ENCODE measurements at regions not wholly inside any gene's neighbourhood (a gene's known extent, or its start where the extent isn't known, plus 50 kb on each side); places are given as distances from the start of the nearest gene placed in this dataset.
"Not testable (repeated sequence)": the region's sequence is repeated elsewhere in the genome, so short reads cannot be mapped to it uniquely, and the experiment has no call there.

DNA sequence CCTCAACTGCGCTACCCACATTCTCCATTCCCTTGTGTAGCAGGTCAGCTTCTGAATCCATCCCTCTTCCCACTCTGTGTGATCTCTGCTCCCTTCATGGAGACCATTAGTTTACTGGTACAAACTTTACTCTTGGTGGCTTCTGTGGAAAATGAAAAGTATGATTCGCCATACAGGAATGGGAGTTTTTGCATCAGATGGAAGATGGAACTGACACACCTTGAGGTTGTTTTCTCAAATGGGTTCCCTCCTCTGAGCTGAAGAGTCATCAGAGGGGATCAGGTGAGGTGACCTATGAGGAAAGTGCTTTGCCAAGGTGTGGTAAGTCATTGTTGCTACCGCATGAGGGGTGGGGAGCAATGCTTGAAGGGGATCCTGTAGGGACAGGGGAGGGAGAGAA is 266.8 kb downstream of the INHBA start:
- DNase-seq (ENCODE audit: low read depth in 6 of 9, low spot score in 9 of 9), result no peak
- Histone ChIP-seq H3K27ac (ENCODE audit: low read depth in 1 of 2, low read length in 1 of 2) (no peak overlapping the region), H3K4me3 (ENCODE audit: low read length in 2 of 2) (no peak overlapping the region), H3K4me1 (ENCODE audit: control insufficient read depth in 2 of 2, insufficient read depth in 2 of 2, low read length in 2 of 2) (no peaks in the 10 kb centered on the region), H3K27me3 (ENCODE audit: control insufficient read depth in 2 of 2, insufficient read depth in 1 of 2, low read length in 1 of 2) (no peaks in the 10 kb centered on the region), H3K9me3 (ENCODE audit: control insufficient read depth in 2 of 2, insufficient read depth in 1 of 2, low read length in 1 of 2) (no peaks in the 10 kb centered on the region), H3K36me3 (ENCODE audit: control insufficient read depth in 2 of 2, insufficient read depth in 2 of 2, low read length in 1 of 2) (no peaks in the 10 kb centered on the region)
- WGBS, result 98% methylated on average over 3 of the region's 3 CpGs

DNA sequence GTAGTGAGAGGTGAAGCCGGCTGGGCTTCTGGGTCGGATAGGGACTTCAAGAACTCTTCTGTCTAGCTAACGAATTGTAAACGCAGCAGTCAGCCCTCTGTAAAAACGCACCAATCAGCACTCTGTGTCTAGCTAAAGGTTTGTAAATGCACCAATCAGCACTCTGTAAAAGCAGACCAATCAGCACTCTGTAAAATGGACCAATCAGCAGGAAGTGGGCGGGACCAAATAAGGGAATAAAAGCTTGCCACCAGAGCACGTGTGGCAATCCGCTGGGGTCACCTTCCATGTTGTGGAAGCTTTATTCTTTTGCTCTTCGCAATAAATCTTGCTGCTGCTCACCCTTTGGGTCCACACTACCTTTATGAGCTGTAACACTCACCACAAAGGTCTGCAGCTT is 267.9 kb downstream of the INHBA start:
- not testable (repeated sequence) for H3K27me3 ChIP-seq (ENCODE audit: control insufficient read depth in 2 of 2, insufficient read depth in 1 of 2, low read length in 1 of 2); H3K9me3 ChIP-seq (ENCODE audit: control insufficient read depth in 2 of 2, insufficient read depth in 1 of 2, low read length in 1 of 2); H3K4me1 ChIP-seq (ENCODE audit: control insufficient read depth in 2 of 2, insufficient read depth in 2 of 2, low read length in 2 of 2); H3K4me3 ChIP-seq (ENCODE audit: low read length in 2 of 2); H3K36me3 ChIP-seq (ENCODE audit: control insufficient read depth in 2 of 2, insufficient read depth in 2 of 2, low read length in 1 of 2); DNase-seq (ENCODE audit: low read depth in 6 of 9, low spot score in 9 of 9); H3K27ac ChIP-seq (ENCODE audit: low read depth in 1 of 2, low read length in 1 of 2)
- 83% methylated on average over 9 of the region's 9 CpGs for WGBS

DNA sequence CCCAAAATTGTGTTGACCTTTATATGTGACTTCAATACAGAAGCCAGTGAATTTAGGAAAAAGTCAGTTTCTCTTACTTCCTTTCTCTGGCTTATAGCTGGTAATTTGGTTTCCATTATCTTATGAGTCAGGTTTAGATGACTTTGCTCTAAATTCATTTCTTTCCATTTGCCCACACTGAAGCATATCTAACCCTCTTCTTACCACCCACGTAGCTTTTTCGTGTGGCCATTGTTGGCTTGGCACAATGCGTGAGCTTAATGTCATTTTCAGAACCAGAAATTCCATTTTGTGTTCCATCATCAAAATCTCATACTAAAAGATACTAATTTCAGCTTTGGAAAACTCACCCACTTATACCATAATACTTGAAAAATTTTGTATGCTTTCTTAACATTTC is 271.2 kb downstream of the INHBA start:
- Histone ChIP-seq H3K36me3 (ENCODE audit: control insufficient read depth in 2 of 2, insufficient read depth in 2 of 2, low read length in 1 of 2) (no peaks in the 10 kb centered on the region), H3K4me1 (ENCODE audit: control insufficient read depth in 2 of 2, insufficient read depth in 2 of 2, low read length in 2 of 2) (no peaks in the 10 kb centered on the region), H3K9me3 (ENCODE audit: control insufficient read depth in 2 of 2, insufficient read depth in 1 of 2, low read length in 1 of 2) (no peaks in the 10 kb centered on the region), H3K27ac (ENCODE audit: low read depth in 1 of 2, low read length in 1 of 2) (no peak overlapping the region), H3K27me3 (ENCODE audit: control insufficient read depth in 2 of 2, insufficient read depth in 1 of 2, low read length in 1 of 2) (no peaks in the 10 kb centered on the region), H3K4me3 (ENCODE audit: low read length in 2 of 2) (no peak overlapping the region)
- DNase-seq (ENCODE audit: low read depth in 6 of 9, low spot score in 9 of 9), result no peak
- WGBS, result 95% methylated on average over 3 of the region's 3 CpGs

DNA sequence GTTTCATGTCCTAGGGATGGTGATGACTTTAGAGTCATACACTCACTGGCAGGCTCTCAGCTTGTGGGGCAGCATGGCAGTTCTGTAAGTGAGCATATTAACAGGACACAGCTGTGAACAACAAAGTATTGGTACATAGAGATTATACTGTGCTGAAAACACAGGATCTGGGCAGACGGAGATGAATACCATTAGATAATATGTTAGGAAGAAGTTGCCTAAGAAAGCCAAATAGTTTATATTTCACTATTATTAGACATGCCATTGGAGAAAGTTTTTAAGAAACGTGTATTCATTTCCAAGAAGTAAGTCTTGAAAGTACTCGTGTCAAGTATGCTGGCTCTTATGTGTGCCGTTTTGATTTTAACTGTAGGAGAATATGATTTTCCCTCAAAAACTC is 274.5 kb downstream of the INHBA start:
- WGBS, result 95% methylated on average over 4 of the region's 4 CpGs
- Histone ChIP-seq H3K36me3 (ENCODE audit: control insufficient read depth in 2 of 2, insufficient read depth in 2 of 2, low read length in 1 of 2) (no peaks in the 10 kb centered on the region), H3K27me3 (ENCODE audit: control insufficient read depth in 2 of 2, insufficient read depth in 1 of 2, low read length in 1 of 2) (no peaks in the 10 kb centered on the region), H3K4me1 (ENCODE audit: control insufficient read depth in 2 of 2, insufficient read depth in 2 of 2, low read length in 2 of 2) (no peaks in the 10 kb centered on the region), H3K4me3 (ENCODE audit: low read length in 2 of 2) (no peak overlapping the region), H3K9me3 (ENCODE audit: control insufficient read depth in 2 of 2, insufficient read depth in 1 of 2, low read length in 1 of 2) (no peaks in the 10 kb centered on the region), H3K27ac (ENCODE audit: low read depth in 1 of 2, low read length in 1 of 2) (no peak overlapping the region)
- DNase-seq (ENCODE audit: low read depth in 6 of 9, low spot score in 9 of 9), result no peak

DNA sequence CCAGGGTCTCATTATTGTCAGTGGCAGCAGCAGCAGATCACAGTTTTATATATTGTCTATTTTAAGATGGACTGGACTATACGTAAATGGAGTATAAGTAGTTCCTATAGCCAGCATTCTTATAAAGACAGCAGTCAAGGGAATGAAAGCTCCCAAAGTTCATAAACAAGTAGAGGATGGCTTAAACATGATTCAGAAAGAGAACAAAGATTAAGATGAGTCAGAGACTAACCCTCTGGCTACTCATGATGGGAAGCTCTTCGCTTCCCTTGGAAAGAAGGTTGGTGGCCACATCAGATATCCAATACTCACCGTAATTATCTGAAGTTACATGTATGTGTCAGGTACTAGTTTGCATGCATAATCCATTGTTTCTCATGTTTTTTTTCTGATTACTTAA is 277.0 kb downstream of the INHBA start:
- Histone ChIP-seq H3K36me3 (ENCODE audit: control insufficient read depth in 2 of 2, insufficient read depth in 2 of 2, low read length in 1 of 2) (no peaks in the 10 kb centered on the region), H3K9me3 (ENCODE audit: control insufficient read depth in 2 of 2, insufficient read depth in 1 of 2, low read length in 1 of 2) (no peaks in the 10 kb centered on the region), H3K27me3 (ENCODE audit: control insufficient read depth in 2 of 2, insufficient read depth in 1 of 2, low read length in 1 of 2) (no peaks in the 10 kb centered on the region), H3K4me3 (ENCODE audit: low read length in 2 of 2) (no peak overlapping the region), H3K27ac (ENCODE audit: low read depth in 1 of 2, low read length in 1 of 2) (no peak overlapping the region), H3K4me1 (ENCODE audit: control insufficient read depth in 2 of 2, insufficient read depth in 2 of 2, low read length in 2 of 2) (no peaks in the 10 kb centered on the region)
- DNase-seq (ENCODE audit: low read depth in 6 of 9, low spot score in 9 of 9), result no peak
- 97% methylated on average over 3 of the region's 3 CpGs for WGBS

DNA sequence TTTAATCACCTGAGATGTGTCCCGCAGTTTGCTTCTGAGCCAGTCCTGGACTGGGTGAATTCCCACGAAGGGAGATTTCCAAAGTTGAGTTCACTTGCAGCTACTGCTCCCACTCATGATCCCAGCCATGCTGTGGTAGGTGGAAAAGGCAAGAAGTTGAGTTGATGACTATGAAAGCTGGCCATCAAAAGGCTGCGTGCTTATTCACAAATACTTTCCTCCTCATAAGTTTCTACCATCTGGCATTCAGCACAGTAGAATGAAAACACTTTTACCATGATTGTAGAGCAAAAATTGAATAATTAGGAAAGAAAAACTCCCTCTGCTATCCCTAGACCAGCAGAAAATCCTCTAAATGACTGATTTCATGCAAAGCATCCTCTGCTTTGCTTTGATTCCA is 281.8 kb downstream of the INHBA start:
- Histone ChIP-seq H3K4me3 (ENCODE audit: low read length in 2 of 2) (no peak overlapping the region), H3K27ac (ENCODE audit: low read depth in 1 of 2, low read length in 1 of 2) (no peak overlapping the region), H3K4me1 (ENCODE audit: control insufficient read depth in 2 of 2, insufficient read depth in 2 of 2, low read length in 2 of 2) (no peaks in the 10 kb centered on the region), H3K9me3 (ENCODE audit: control insufficient read depth in 2 of 2, insufficient read depth in 1 of 2, low read length in 1 of 2) (no peaks in the 10 kb centered on the region), H3K27me3 (ENCODE audit: control insufficient read depth in 2 of 2, insufficient read depth in 1 of 2, low read length in 1 of 2) (no peaks in the 10 kb centered on the region), H3K36me3 (ENCODE audit: control insufficient read depth in 2 of 2, insufficient read depth in 2 of 2, low read length in 1 of 2) (no peaks in the 10 kb centered on the region)
- no peak for DNase-seq (ENCODE audit: low read depth in 6 of 9, low spot score in 9 of 9)
- WGBS, result 87% methylated on average over 3 of the region's 3 CpGs

DNA sequence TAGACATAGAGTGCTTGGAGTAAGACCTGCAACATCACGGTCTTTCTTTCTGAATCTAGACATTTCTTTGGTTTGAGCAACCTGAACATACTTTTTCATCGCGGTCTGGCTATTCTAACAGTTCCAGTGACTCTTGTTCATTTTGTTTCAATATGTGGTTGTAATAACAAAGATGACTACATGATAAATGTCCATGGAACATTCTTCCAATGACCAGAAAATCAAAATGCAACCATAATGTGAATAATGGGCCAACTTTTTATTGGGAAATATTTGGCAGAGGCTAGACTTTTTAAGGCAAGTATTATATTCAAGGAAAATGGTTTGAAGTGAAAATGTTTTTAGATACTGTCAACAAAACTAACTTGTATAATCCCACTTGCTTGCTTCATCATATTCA is 282.5 kb downstream of the INHBA start:
- Histone ChIP-seq H3K36me3 (ENCODE audit: control insufficient read depth in 2 of 2, insufficient read depth in 2 of 2, low read length in 1 of 2) (no peaks in the 10 kb centered on the region), H3K4me3 (ENCODE audit: low read length in 2 of 2) (no peak overlapping the region), H3K27me3 (ENCODE audit: control insufficient read depth in 2 of 2, insufficient read depth in 1 of 2, low read length in 1 of 2) (no peaks in the 10 kb centered on the region), H3K9me3 (ENCODE audit: control insufficient read depth in 2 of 2, insufficient read depth in 1 of 2, low read length in 1 of 2) (no peaks in the 10 kb centered on the region), H3K27ac (ENCODE audit: low read depth in 1 of 2, low read length in 1 of 2) (no peak overlapping the region), H3K4me1 (ENCODE audit: control insufficient read depth in 2 of 2, insufficient read depth in 2 of 2, low read length in 2 of 2) (no peaks in the 10 kb centered on the region)
- DNase-seq (ENCODE audit: low read depth in 6 of 9, low spot score in 9 of 9), result no peak
- 97% methylated on average over 3 of the region's 3 CpGs for WGBS

DNA sequence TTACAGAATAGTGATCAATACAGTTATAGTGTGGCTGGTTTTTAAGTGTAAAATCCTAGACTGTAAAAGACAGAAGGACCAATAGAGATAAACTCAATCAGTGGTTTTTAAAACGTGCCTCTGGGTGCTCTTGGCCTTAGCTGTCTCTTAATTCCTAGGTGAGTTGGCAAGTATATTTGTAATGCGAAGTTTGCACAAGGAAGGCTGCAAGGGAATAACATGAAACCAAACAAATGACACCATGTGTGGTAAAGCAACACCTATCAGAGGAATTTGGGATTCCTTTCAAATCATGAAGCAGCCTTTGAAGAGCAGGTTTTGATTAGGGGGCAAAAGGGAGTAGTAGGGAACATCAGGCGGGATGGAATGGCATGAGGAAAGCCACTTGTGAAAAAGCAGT is 284.6 kb downstream of the INHBA start:
- Histone ChIP-seq H3K36me3 (ENCODE audit: control insufficient read depth in 2 of 2, insufficient read depth in 2 of 2, low read length in 1 of 2) (no peaks in the 10 kb centered on the region), H3K27me3 (ENCODE audit: control insufficient read depth in 2 of 2, insufficient read depth in 1 of 2, low read length in 1 of 2) (no peaks in the 10 kb centered on the region), H3K4me3 (ENCODE audit: low read length in 2 of 2) (no peak overlapping the region), H3K9me3 (ENCODE audit: control insufficient read depth in 2 of 2, insufficient read depth in 1 of 2, low read length in 1 of 2) (no peaks in the 10 kb centered on the region), H3K4me1 (ENCODE audit: control insufficient read depth in 2 of 2, insufficient read depth in 2 of 2, low read length in 2 of 2) (no peaks in the 10 kb centered on the region), H3K27ac (ENCODE audit: low read depth in 1 of 2, low read length in 1 of 2) (no peak overlapping the region)
- WGBS, result 87% methylated on average over 3 of the region's 3 CpGs
- no peak for DNase-seq (ENCODE audit: low read depth in 6 of 9, low spot score in 9 of 9)

DNA sequence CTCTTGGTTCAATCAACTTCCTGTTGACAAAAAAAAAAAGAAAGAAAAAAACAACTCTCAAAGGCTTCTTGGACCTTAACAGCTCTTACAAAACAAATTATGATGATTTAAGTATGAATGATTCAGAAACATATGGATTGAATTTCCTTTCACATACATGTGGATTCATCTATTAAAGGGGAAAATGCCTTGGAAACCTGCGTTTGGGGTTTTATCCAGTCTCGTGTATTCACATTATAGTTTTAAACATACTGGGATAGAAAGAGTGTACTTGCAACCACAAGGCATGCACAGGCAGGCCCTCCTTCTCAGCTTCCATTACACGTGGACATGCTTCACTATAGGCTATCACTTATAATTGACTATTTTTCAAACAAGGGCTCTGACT is 286.7 kb downstream of the INHBA start:
- H3K27ac ChIP-seq (ENCODE audit: low read depth in 1 of 2, low read length in 1 of 2), result no peak overlapping the region
- no peaks in the 10 kb centered on the region for H3K36me3 ChIP-seq (ENCODE audit: control insufficient read depth in 2 of 2, insufficient read depth in 2 of 2, low read length in 1 of 2)
- DNase-seq (ENCODE audit: low read depth in 6 of 9, low spot score in 9 of 9), result no peak
- H3K4me3 ChIP-seq (ENCODE audit: low read length in 2 of 2), result no peak overlapping the region
- H3K27me3 ChIP-seq (ENCODE audit: control insufficient read depth in 2 of 2, insufficient read depth in 1 of 2, low read length in 1 of 2), result no peaks in the 10 kb centered on the region
- 92% methylated on average over 3 of the region's 3 CpGs for WGBS
- H3K9me3 ChIP-seq (ENCODE audit: control insufficient read depth in 2 of 2, insufficient read depth in 1 of 2, low read length in 1 of 2), result no peaks in the 10 kb centered on the region
- H3K4me1 ChIP-seq (ENCODE audit: control insufficient read depth in 2 of 2, insufficient read depth in 2 of 2, low read length in 2 of 2), result no peaks in the 10 kb centered on the region

DNA sequence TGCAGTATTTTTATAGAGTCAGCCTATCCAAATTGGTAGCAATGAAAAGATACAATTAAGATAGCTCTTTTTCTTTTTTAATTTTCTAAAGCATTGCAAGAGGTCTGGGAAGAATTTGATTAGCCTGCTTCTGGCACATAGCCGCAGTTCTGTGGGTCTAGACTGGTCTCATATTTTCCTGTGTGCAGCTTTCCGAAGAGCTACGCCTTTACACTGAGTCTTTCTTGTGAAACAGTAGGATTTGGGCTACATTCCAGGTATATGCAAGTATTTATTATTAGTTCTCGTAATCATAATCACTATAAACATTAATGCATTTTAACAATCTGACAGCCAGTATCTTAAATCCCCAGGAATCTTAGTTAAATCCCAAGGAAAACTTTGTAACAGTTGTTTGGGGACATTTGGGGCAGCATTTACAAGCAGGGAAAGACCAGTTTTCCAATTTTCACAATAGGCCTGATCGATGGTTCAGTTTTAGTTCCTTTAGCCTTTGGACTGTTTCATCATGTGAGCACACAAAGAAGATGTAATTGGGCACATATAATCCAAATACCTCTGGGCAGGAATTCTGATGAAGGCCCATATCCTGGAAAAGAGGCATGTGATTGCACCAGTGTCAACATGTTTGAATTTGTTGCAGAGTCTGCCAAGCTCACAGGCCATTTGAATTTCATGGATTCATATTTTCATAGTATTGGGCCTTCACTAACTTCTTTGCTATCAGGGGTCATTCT is 287.3 kb downstream of the INHBA start:
- H3K27ac ChIP-seq (ENCODE audit: low read depth in 1 of 2, low read length in 1 of 2), result no peak overlapping the region
- H3K36me3 ChIP-seq (ENCODE audit: control insufficient read depth in 2 of 2, insufficient read depth in 2 of 2, low read length in 1 of 2), result no peaks in the 10 kb centered on the region
- no peak overlapping the region for H3K4me3 ChIP-seq (ENCODE audit: low read length in 2 of 2)
- no peaks in the 10 kb centered on the region for H3K9me3 ChIP-seq (ENCODE audit: control insufficient read depth in 2 of 2, insufficient read depth in 1 of 2, low read length in 1 of 2)
- no peaks in the 10 kb centered on the region for H3K4me1 ChIP-seq (ENCODE audit: control insufficient read depth in 2 of 2, insufficient read depth in 2 of 2, low read length in 2 of 2)
- WGBS, result 93% methylated on average over 5 of the region's 5 CpGs
- no peak for DNase-seq (ENCODE audit: low read depth in 6 of 9, low spot score in 9 of 9)
- H3K27me3 ChIP-seq (ENCODE audit: control insufficient read depth in 2 of 2, insufficient read depth in 1 of 2, low read length in 1 of 2), result no peaks in the 10 kb centered on the region
